Right lobe of liver (tissue), 6 donors: ENCODE measurements at regions not wholly inside any gene's neighbourhood (a gene's known extent, or its start where the extent isn't known, plus 50 kb on each side); places are given as distances from the start of the nearest gene placed in this dataset.

Experiments
- ATAC-seq, 4 donors: fragments of 200-7000 bp; cut with Tn5 transposase; one replicate each; pipeline ENCODE4 v1.9.1; 2020; ENCODE audit warnings: mild to moderate bottlenecking in 4 of 4, moderate library complexity in 4 of 4
- DNase-seq, 3 donors: peaks; one replicate each; pipeline ENCODE4 v3.0.0-alpha.2; 2020
- H3K27ac ChIP-seq, 3 donors: fragments of 200-600 bp; one replicate each; pipeline ENCODE4 v1.8.0; 2022
- H3K27me3 ChIP-seq, 2 donors: fragments of 200-600 bp; one replicate each; pipeline ENCODE4 v1.8.0; 2022
- H3K36me3 ChIP-seq, 4 donors: fragments of 200-600 bp; sonication (generic) in 1 of 4; one replicate each; pipeline versions ENCODE4 v1.5.1 to v1.8.0; 2017 to 2022; ENCODE audit warnings: control low read depth in 1 of 4
- H3K4me1 ChIP-seq, 4 donors: fragments of 200-600 bp; sonication (generic) in 1 of 4; one replicate each; pipeline versions ENCODE4 v1.5.1 to v1.8.0; 2017 to 2022; ENCODE audit warnings: control low read depth in 1 of 4
- H3K4me3 ChIP-seq, 3 donors: fragments of 200-600 bp; one replicate each; pipeline ENCODE4 v1.8.0; 2022
- H3K9me3 ChIP-seq, 4 donors: fragments of 200-600 bp; sonication (generic) in 1 of 4; one replicate each; pipeline versions ENCODE4 v1.5.1 to v1.8.0; 2017 to 2022; ENCODE audit warnings: control low read depth in 1 of 4
- CTCF ChIP-seq, 4 donors: fragments of 200-600 bp in 3 of 4; fragments of 450-650 bp in 1 of 4; IDR thresholded peaks; one replicate each; pipeline versions ENCODE4 v1.5.1 to v1.8.0; 2016 to 2022; ENCODE audit warnings: antibody characterized with exemption in 4 of 4, mild to moderate bottlenecking in 2 of 4
- POLR2A ChIP-seq: fragments of 450-650 bp; IDR thresholded peaks from one replicate; pipeline ENCODE4 v1.6.1; 2017; ENCODE audit warnings: antibody characterized with exemption, mild to moderate bottlenecking
- WGBS: methylation state at CpG from one replicate; pipeline ENCODE4 v1.1.6; 2018; ENCODE audit warnings: low coverage, low lambda C conversion rate; ENCODE audit not compliant: insufficient coverage; ENCODE audit errors: missing lambda C conversion rate; 5-methylcytosine and 5-hydroxymethylcytosine counted together
- intact Hi-C, 2 donors: fragments of 100-400 bp; cut with DNase I; formaldehyde crosslinking; loops; one replicate each; pipeline versions ENCODE4 v1.11.2 to v1.14.1; 2022
- donor health status: DM: no; HTN: yes; CAD: no.
- donor health status: DM: no; HTN: no; CAD: no.
- donor health status: DM: no; HTN: no; CAD: no.
- donor health status: DM: no; HTN: yes; CAD: no.
- donor health status: DM: no; HTN: yes; CAD: no.

DNA sequence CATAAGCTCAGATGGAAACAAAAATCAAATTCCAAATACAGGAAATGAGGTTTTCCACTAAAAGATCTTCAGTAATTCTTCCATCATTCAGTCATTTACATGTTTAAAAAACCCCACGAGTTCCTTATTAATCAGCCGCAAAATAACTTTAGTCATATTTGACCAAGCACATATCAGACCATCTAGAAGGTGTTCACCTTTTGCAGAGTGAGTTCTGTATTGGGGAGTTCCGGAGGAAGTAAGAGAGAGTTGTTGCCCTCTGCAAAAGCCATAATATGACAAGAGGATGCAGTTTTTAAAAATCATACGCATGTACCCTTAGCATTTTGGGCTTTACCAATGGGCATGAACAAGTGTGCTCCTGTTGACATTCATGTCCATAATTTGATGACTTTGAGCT, 61.6 kb downstream of the CCR1 start:
- Histone ChIP-seq H3K27me3 (no peaks in the 10 kb centered on the region), H3K36me3 (no peaks in the 10 kb centered on the region), H3K4me1 (no peaks in the 10 kb centered on the region), H3K27ac (no peak overlapping the region), H3K9me3 (no peaks in the 10 kb centered on the region), H3K4me3 (no peak overlapping the region)
- DNase-seq: no peak
- ATAC-seq: no peak
- no peak for TF ChIP-seq CTCF (IDR thresholded peaks at IDR 0.05)
- no peak for TF ChIP-seq POLR2A
- intact Hi-C loops: no loop called here
- 64% methylated on average over 4 of the region's 4 CpGs for WGBS

DNA sequence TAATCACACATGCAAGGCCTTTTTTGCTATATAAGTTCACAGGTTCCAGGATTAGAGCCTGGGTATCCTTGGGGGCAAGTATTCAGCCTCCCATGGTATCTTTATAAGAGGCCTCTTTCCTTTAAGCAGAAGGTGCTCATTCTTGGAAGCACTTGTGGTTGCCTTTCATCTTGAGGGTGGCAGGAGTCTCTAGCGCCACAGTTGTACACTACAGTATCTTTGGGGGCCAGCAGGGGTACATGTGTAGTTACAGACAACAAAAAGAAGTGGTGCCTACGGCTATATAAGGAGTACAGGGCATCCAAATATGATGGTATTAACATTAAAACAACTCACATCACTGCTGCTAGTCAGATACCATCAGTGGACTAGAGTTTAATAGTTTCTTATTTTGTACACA, 62.1 kb downstream of the CCR1 start:
- TF ChIP-seq POLR2A (no peak), CTCF (IDR thresholded peaks at IDR 0.05) (no peak)
- H3K27ac ChIP-seq: no peak overlapping the region

GRCh38 chr3:46145147-46145546, 63.0 kb downstream of the CCR1 start:
- Histone ChIP-seq H3K9me3 (no peaks in the 10 kb centered on the region), H3K4me3 (no peak overlapping the region), H3K36me3 (no peaks in the 10 kb centered on the region), H3K4me1 (no peaks in the 10 kb centered on the region), H3K27ac (no peak overlapping the region), H3K27me3 (no peaks in the 10 kb centered on the region)
- no peak for ATAC-seq
- no peak for DNase-seq
- intact Hi-C loops: no loop called here
- WGBS: 88% methylated on average over 1 of the region's 1 CpG
- TF ChIP-seq POLR2A: no peak
- TF ChIP-seq CTCF (IDR thresholded peaks at IDR 0.05): no peak

More for the DNA sequence above, 62.1 kb downstream of the CCR1 start:
- Histone ChIP-seq H3K4me1 (no peaks in the 10 kb centered on the region), H3K27me3 (no peaks in the 10 kb centered on the region), H3K36me3 (no peaks in the 10 kb centered on the region), H3K9me3 (no peaks in the 10 kb centered on the region), H3K4me3 (no peak overlapping the region)
- ATAC-seq (no peak), DNase-seq (no peak)
- 31% methylated on average over 2 of the region's 2 CpGs for WGBS
- intact Hi-C loops: no loop called here

DNA sequence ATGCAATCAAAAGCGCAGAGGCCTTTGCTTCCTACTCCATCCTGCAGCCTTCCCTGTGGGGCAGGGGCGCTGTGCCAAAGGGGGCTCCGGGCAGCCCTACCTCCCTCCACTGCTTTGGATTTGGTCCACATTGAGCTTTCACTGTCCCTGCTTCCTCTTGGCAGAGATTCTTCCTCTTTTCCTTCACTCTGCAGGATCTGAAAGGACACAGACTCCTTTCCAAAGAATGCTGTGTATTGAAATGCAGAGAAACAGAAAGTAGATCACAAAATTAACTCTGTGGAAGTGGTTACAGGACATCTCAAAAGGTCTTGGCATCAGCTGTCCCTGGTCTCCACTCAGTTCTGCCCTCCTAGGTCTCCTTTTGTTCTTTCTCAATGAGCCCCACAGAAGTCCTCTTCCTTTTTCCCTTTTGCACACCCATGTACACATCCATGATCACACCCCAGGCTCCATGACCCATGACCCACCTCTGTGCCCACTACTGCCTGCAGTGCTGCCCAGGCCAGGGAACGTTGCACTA, 64.1 kb downstream of the CCR1 start:
- Histone ChIP-seq H3K9me3 (no peaks in the 10 kb centered on the region), H3K27ac (no peak overlapping the region), H3K27me3 (no peaks in the 10 kb centered on the region), H3K4me3 (no peak overlapping the region), H3K4me1 (no peaks in the 10 kb centered on the region), H3K36me3 (no peaks in the 10 kb centered on the region)
- WGBS: 22% methylated on average over 4 of the region's 4 CpGs
- peak; percentile 41 to 64 (median 45) for ATAC-seq
- TF ChIP-seq POLR2A (no peak), CTCF (IDR thresholded peaks at IDR 0.05) (no peak)
- DNase-seq: no peak
- intact Hi-C loops: no loop called here

GRCh38 chr3:46141813-46142212, 66.3 kb downstream of the CCR1 start:
- Histone ChIP-seq H3K4me1 (no peaks in the 10 kb centered on the region), H3K27me3 (no peaks in the 10 kb centered on the region), H3K27ac (no peak overlapping the region), H3K36me3 (no peaks in the 10 kb centered on the region), H3K4me3 (no peak overlapping the region), H3K9me3 (no peaks in the 10 kb centered on the region)
- WGBS: 49% methylated on average over 8 of the region's 9 CpGs
- no peak for TF ChIP-seq CTCF (IDR thresholded peaks at IDR 0.05)
- no peak for TF ChIP-seq POLR2A
- ATAC-seq: peak in 3 of 4 donors; percentile 38 to 64 (median 43)
- no peak for DNase-seq
- intact Hi-C loops: no loop called here
